ENCODE measurements at regions not wholly inside any gene's neighbourhood (a gene's known extent, or its start where the extent isn't known, plus 50 kb on each side); places are given as distances from the start of the nearest gene placed in this dataset.

GRCh38 chr14:48943913-48944312 lies 642.3 kb downstream of the RPS29 start:
- no peak overlapping the region for H2AK5ac ChIP-seq (ENCODE audit: low read length)
- no peaks in the 10 kb centered on the region for H3K27me3 ChIP-seq (ENCODE audit: insufficient read depth, low read length)
- no peaks in the 10 kb centered on the region for H3K79me2 ChIP-seq (ENCODE audit: control insufficient read depth, insufficient read depth, low read length, poor library complexity)
- H3K36me3 ChIP-seq (ENCODE audit: control insufficient read depth in 1 of 2, insufficient read depth in 2 of 2, low read length in 2 of 2): no peaks in the 10 kb centered on the region
- no peak overlapping the region for H3K4me3 ChIP-seq (ENCODE audit: low read depth, low read length)
- no peak overlapping the region for H3K18ac ChIP-seq (ENCODE audit: low read length)
- H3K79me1 ChIP-seq (ENCODE audit: low read length): no peaks in the 10 kb centered on the region
- no peak overlapping the region for H3K14ac ChIP-seq (ENCODE audit: low read length)
- H2BK120ac ChIP-seq (ENCODE audit: insufficient read depth, low read length, poor library complexity): no peak overlapping the region
- H3K27ac ChIP-seq (ENCODE audit: low read depth, low read length): no peak overlapping the region
- no peak overlapping the region for H3K23ac ChIP-seq (ENCODE audit: low read length)
- no peak overlapping the region for H4K91ac ChIP-seq (ENCODE audit: low read depth, low read length)
- H2BK12ac ChIP-seq (ENCODE audit: low read length): no peak overlapping the region
- no peak for DNase-seq
- H3K9ac ChIP-seq (ENCODE audit: low read length): no peak overlapping the region
- no peak overlapping the region for H3K4ac ChIP-seq (ENCODE audit: low read depth, low read length)
- H3K4me1 ChIP-seq (ENCODE audit: control insufficient read depth in 1 of 2, insufficient read depth in 2 of 2, low read length in 2 of 2): no peaks in the 10 kb centered on the region
- no peak overlapping the region for H4K12ac ChIP-seq (ENCODE audit: low read depth, low read length)
- WGBS (ENCODE audit: extremely low coverage, insufficient coverage, insufficient read length): no CpG with 5 or more reads among the region's 4 CpGs
- H4K8ac ChIP-seq (ENCODE audit: low read depth, low read length): no peak overlapping the region
- no peak overlapping the region for H2AFZ ChIP-seq (ENCODE audit: insufficient read depth, low read length, poor library complexity)
- H3K4me2 ChIP-seq (ENCODE audit: low read length): no peak overlapping the region
- no peaks in the 10 kb centered on the region for H3K9me3 ChIP-seq (ENCODE audit: insufficient read depth, low read depth, low read length)
- no peak overlapping the region for H2BK5ac ChIP-seq (ENCODE audit: low read depth, low read length, poor library complexity)

- Histone ChIP-seq H3K36me3 (ENCODE audit: control insufficient read depth in 1 of 2, insufficient read depth in 2 of 2, low read length in 2 of 2) (no peaks in the 10 kb centered on the region), H3K79me1 (ENCODE audit: low read length) (no peaks in the 10 kb centered on the region), H3K27ac (ENCODE audit: low read depth, low read length) (peak overlapping the region; percentile 25), H3K27me3 (ENCODE audit: insufficient read depth, low read length) (no peaks in the 10 kb centered on the region), H3K14ac (ENCODE audit: low read length) (no peak overlapping the region), H2BK12ac (ENCODE audit: low read length) (no peak overlapping the region), H3K23ac (ENCODE audit: low read length) (no peak overlapping the region), H2AFZ (ENCODE audit: insufficient read depth, low read length, poor library complexity) (no peak overlapping the region), H3K9ac (ENCODE audit: low read length) (no peak overlapping the region), H2BK120ac (ENCODE audit: insufficient read depth, low read length, poor library complexity) (no peak overlapping the region), H3K4me1 (ENCODE audit: control insufficient read depth in 1 of 2, insufficient read depth in 2 of 2, low read length in 2 of 2) (no peaks in the 10 kb centered on the region), H3K4me2 (ENCODE audit: low read length) (no peak overlapping the region), H2BK5ac (ENCODE audit: low read depth, low read length, poor library complexity) (no peak overlapping the region), H3K79me2 (ENCODE audit: control insufficient read depth, insufficient read depth, low read length, poor library complexity) (no peaks in the 10 kb centered on the region), H3K9me3 (ENCODE audit: insufficient read depth, low read depth, low read length) (no peaks in the 10 kb centered on the region), H2AK5ac (ENCODE audit: low read length) (no peak overlapping the region), H3K4ac (ENCODE audit: low read depth, low read length) (no peak overlapping the region), H4K12ac (ENCODE audit: low read depth, low read length) (no peak overlapping the region), H3K4me3 (ENCODE audit: low read depth, low read length) (no peak overlapping the region), H3K18ac (ENCODE audit: low read length) (no peak overlapping the region), H4K8ac (ENCODE audit: low read depth, low read length) (no peak overlapping the region), H4K91ac (ENCODE audit: low read depth, low read length) (no peak overlapping the region)
- no CpG with 5 or more reads among the region's 10 CpGs for WGBS (ENCODE audit: extremely low coverage, insufficient coverage, insufficient read length)
- DNase-seq: no peak
Measured at GRCh38 chr14:48937541-48938195, 648.5 kb downstream of the RPS29 start.

- no peak overlapping the region for H3K9ac ChIP-seq (ENCODE audit: low read length)
- no peak overlapping the region for H3K23ac ChIP-seq (ENCODE audit: low read length)
- no peaks in the 10 kb centered on the region for H3K79me1 ChIP-seq (ENCODE audit: low read length)
- H3K79me2 ChIP-seq (ENCODE audit: control insufficient read depth, insufficient read depth, low read length, poor library complexity): no peaks in the 10 kb centered on the region
- no peak overlapping the region for H2AK5ac ChIP-seq (ENCODE audit: low read length)
- no peak overlapping the region for H3K18ac ChIP-seq (ENCODE audit: low read length)
- no peak overlapping the region for H2AFZ ChIP-seq (ENCODE audit: insufficient read depth, low read length, poor library complexity)
- H2BK120ac ChIP-seq (ENCODE audit: insufficient read depth, low read length, poor library complexity): no peak overlapping the region
- whole genome bisulfite sequencing (ENCODE audit: extremely low coverage, insufficient coverage, insufficient read length): no CpG with 5 or more reads among the region's 1 CpG
- H3K27me3 ChIP-seq (ENCODE audit: insufficient read depth, low read length): no peaks in the 10 kb centered on the region
- no peak overlapping the region for H3K4ac ChIP-seq (ENCODE audit: low read depth, low read length)
- no peak overlapping the region for H3K4me2 ChIP-seq (ENCODE audit: low read length)
- H3K27ac ChIP-seq (ENCODE audit: low read depth, low read length): no peak overlapping the region
- H3K14ac ChIP-seq (ENCODE audit: low read length): no peak overlapping the region
- H4K8ac ChIP-seq (ENCODE audit: low read depth, low read length): no peak overlapping the region
- H4K91ac ChIP-seq (ENCODE audit: low read depth, low read length): no peak overlapping the region
- no peak overlapping the region for H2BK5ac ChIP-seq (ENCODE audit: low read depth, low read length, poor library complexity)
- H4K12ac ChIP-seq (ENCODE audit: low read depth, low read length): no peak overlapping the region
- H3K4me1 ChIP-seq (ENCODE audit: control insufficient read depth in 1 of 2, insufficient read depth in 2 of 2, low read length in 2 of 2): no peaks in the 10 kb centered on the region
- no peak overlapping the region for H3K4me3 ChIP-seq (ENCODE audit: low read depth, low read length)
- H3K36me3 ChIP-seq (ENCODE audit: control insufficient read depth in 1 of 2, insufficient read depth in 2 of 2, low read length in 2 of 2): no peaks in the 10 kb centered on the region
- DNase-seq: no peak
- no peaks in the 10 kb centered on the region for H3K9me3 ChIP-seq (ENCODE audit: insufficient read depth, low read depth, low read length)
- H2BK12ac ChIP-seq (ENCODE audit: low read length): no peak overlapping the region
Measured at GRCh38 chr14:48936849-48937248, 649.3 kb downstream of the RPS29 start.

- no peaks in the 10 kb centered on the region for H3K79me2 ChIP-seq (ENCODE audit: control insufficient read depth, insufficient read depth, low read length, poor library complexity)
- no peak overlapping the region for H4K8ac ChIP-seq (ENCODE audit: low read depth, low read length)
- H2BK5ac ChIP-seq (ENCODE audit: low read depth, low read length, poor library complexity): no peak overlapping the region
- no peaks in the 10 kb centered on the region for H3K79me1 ChIP-seq (ENCODE audit: low read length)
- H2AFZ ChIP-seq (ENCODE audit: insufficient read depth, low read length, poor library complexity): no peak overlapping the region
- no peak overlapping the region for H4K12ac ChIP-seq (ENCODE audit: low read depth, low read length)
- no peaks in the 10 kb centered on the region for H3K36me3 ChIP-seq (ENCODE audit: control insufficient read depth in 1 of 2, insufficient read depth in 2 of 2, low read length in 2 of 2)
- no peaks in the 10 kb centered on the region for H3K27me3 ChIP-seq (ENCODE audit: insufficient read depth, low read length)
- no peak overlapping the region for H3K14ac ChIP-seq (ENCODE audit: low read length)
- no peak overlapping the region for H3K27ac ChIP-seq (ENCODE audit: low read depth, low read length)
- DNase-seq: no peak
- no peaks in the 10 kb centered on the region for H3K4me1 ChIP-seq (ENCODE audit: control insufficient read depth in 1 of 2, insufficient read depth in 2 of 2, low read length in 2 of 2)
- H3K9me3 ChIP-seq (ENCODE audit: insufficient read depth, low read depth, low read length): no peaks in the 10 kb centered on the region
- no peak overlapping the region for H2AK5ac ChIP-seq (ENCODE audit: low read length)
- H3K4me2 ChIP-seq (ENCODE audit: low read length): no peak overlapping the region
- H3K4me3 ChIP-seq (ENCODE audit: low read depth, low read length): no peak overlapping the region
- no peak overlapping the region for H3K4ac ChIP-seq (ENCODE audit: low read depth, low read length)
- no peak overlapping the region for H2BK120ac ChIP-seq (ENCODE audit: insufficient read depth, low read length, poor library complexity)
- no CpG with 5 or more reads among the region's 2 CpGs for WGBS (ENCODE audit: extremely low coverage, insufficient coverage, insufficient read length)
- no peak overlapping the region for H3K23ac ChIP-seq (ENCODE audit: low read length)
- H2BK12ac ChIP-seq (ENCODE audit: low read length): no peak overlapping the region
- no peak overlapping the region for H4K91ac ChIP-seq (ENCODE audit: low read depth, low read length)
- H3K18ac ChIP-seq (ENCODE audit: low read length): no peak overlapping the region
- no peak overlapping the region for H3K9ac ChIP-seq (ENCODE audit: low read length)
Measured at GRCh38 chr14:48936362-48936761, 649.8 kb downstream of the RPS29 start.
